ENCODE measurements at regions not wholly inside any gene's neighbourhood (a gene's known extent, or its start where the extent isn't known, plus 50 kb on each side); places are given as distances from the start of the nearest gene placed in this dataset.

DNA sequence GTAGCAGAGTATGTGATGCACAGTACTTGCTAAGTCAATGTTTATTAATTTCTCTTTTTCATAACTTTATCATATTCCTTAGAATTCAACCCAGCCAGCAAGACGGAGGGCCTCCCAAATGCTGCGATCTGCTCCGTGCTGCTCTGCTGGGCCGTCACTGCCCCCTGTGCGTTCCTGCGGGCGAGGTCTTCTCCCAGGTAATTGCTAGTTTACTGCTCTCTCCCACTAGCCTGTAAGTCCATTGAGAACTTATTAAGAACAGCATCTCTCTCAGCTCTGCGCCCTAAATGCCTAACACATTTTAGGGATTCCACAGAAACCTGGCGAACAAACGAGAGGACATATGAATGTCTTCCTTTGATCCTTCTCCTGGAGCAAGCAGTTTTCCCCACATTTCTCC lies 153.6 kb upstream of the ARHGAP28 start:
- TF ChIP-seq, protein P1, sequence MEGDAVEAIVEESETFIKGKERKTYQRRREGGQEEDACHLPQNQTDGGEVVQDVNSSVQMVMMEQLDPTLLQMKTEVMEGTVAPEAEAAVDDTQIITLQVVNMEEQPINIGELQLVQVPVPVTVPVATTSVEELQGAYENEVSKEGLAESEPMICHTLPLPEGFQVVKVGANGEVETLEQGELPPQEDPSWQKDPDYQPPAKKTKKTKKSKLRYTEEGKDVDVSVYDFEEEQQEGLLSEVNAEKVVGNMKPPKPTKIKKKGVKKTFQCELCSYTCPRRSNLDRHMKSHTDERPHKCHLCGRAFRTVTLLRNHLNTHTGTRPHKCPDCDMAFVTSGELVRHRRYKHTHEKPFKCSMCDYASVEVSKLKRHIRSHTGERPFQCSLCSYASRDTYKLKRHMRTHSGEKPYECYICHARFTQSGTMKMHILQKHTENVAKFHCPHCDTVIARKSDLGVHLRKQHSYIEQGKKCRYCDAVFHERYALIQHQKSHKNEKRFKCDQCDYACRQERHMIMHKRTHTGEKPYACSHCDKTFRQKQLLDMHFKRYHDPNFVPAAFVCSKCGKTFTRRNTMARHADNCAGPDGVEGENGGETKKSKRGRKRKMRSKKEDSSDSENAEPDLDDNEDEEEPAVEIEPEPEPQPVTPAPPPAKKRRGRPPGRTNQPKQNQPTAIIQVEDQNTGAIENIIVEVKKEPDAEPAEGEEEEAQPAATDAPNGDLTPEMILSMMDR (IDR thresholded peaks at IDR 0.05 in 4 of 5, conservative IDR thresholded peaks at IDR 0.05 in 1 of 5) = no peak
- TF ChIP-seq POLR2A (IDR thresholded peaks at IDR 0.05) = no peak

Measured in gastrocnemius medialis (tissue), 4 donors.